ENCODE measurements at regions not wholly inside any gene's neighbourhood (a gene's known extent, or its start where the extent isn't known, plus 50 kb on each side); places are given as distances from the start of the nearest gene placed in this dataset.
"Not testable (repeated sequence)": the region's sequence is repeated elsewhere in the genome, so short reads cannot be mapped to it uniquely, and the experiment has no call there.

- no peak for DNase-seq
Observed at GRCh38 chr9:88596376-88596775, 61.4 kb downstream of the NXNL2 start.

DNA sequence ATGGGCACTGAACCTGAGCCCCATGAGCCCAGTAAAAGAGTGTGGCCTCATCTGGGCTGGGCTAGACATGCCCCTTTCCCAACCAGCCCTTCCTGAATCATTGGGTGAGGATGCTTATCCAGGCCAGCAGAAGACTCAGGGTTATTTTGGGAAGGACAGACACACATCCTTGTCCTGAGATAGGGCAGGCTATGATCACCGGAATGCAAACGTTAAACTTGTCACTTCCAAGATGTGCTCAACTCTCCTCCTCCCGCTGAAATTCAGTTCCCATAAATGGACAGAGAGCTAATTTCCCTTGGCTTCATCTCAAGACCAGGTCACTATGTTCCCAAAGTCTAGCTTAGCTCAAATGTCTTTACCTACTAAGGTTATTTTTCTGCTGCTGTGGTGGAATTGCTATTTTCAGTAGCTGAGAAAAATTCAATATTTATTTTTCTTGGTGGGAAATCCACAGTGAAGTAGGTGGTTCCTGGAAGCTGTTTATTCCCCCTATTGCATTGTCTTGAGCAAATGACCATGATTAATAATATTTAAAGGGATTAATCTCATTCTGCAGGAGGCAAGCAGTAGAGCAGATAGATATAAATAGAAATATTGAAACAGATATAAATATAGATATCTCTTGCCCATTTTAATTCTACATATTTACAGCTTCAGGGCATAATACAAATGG lies 70.0 kb downstream of the NXNL2 start:
- DNase-seq: no peak

GRCh38 chr9:88605512-88606362 lies 70.8 kb downstream of the NXNL2 start:
- no peak for DNase-seq

- DNase-seq: no peak
Observed at GRCh38 chr9:88614359-88614758, 79.4 kb downstream of the NXNL2 start.

- DNase-seq: no peak
Observed at GRCh38 chr9:88623698-88624097, 88.7 kb downstream of the NXNL2 start.

GRCh38 chr9:88628114-88628513 lies 93.1 kb downstream of the NXNL2 start:
- no peak for DNase-seq

DNA sequence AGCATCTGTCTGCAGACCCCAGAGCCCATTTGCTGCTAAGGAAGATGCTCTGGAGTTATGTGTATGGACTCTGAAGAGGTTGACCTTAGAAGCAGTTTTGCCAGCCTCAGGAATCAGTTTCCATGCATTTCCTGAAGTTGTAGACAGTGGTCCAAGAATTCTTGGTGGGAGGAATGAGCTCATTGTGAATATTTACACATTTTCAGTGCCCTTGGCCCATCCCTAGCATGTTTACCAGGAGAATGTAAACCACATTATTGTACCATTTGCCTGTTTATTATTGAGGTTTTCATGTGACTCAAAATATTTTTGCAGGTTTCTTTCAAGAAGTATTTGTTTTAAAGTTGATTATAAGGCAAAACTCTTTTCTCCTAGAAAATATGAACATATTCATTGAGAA lies 93.8 kb downstream of the NXNL2 start:
- no peak for DNase-seq

- not testable (repeated sequence) for DNase-seq
Observed at GRCh38 chr9:88630574-88630973, 95.6 kb downstream of the NXNL2 start.

DNA sequence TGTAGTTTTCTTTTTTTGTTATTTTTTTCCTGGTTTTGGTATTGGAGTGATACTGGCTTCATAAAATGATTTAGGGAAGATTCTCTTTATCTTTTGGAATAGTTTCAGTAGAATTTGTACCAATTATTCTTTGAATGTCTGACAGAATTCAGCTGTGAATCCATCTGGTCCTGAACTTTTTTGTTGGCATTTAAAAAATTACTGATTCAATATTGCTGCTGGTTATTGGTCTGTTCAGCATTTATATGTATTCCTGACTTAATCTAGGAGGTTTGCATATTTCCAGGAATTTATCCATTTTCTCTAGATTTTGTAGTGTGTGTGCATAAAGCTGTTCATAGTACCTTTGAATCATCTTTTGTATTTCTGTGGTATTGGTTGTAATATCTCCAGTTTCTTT lies 100.2 kb downstream of the NXNL2 start:
- DNase-seq: no peak

DNA sequence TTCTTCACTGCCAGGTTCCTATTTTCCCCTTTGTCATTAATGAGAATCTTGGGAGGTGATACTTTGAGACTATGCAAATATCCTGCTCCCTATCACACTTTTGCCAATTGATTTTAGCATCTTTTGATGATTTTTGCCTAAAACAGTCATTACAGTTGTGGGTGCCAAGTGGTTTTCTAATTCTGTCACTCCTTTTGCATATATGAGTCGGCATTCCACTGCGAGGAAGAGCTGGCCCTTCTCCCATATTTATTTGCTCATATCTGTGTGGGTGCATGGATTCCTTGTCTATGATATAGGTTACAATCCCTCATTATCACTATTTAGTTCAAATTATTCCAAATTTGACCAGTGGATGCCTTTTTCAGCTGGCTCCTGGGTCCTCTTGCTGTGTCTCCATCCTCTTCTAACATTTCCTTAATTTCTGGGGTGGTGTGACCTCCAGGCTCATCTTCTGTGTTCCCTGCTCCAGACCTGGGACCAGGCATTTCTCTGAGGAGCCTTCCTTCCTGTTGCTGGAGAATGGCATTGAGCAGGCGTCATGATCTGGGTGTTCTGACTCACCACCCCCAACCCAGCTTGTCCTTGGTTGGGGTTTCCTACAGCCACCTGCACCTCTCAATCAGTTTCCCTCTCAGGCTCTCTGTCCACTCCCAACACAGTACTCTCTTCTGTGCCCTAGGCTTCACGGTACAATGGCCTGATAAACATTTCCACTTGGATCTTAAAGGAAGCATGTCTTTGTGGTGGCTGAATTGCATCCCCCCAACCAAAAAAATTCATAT lies 106.7 kb downstream of the NXNL2 start:
- no peak for DNase-seq

DNA sequence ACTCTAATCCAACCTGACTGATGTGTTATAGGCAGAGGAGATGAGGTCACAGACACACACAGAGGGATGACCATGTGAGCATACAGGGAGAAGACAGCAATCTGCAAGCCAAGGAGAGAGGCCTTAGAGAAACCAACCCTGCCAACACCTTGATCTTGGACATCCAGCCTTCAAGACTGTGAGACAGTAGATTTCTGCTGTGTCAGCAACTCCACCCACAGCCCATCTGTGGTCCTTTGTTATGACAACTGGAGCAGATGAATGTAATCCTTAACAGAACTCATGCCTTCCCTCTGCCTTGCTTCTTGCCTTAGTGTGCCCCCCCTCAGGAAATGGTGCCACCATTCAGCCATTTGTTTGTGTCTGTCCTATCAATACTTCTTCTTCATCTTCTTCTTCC lies 107.4 kb downstream of the NXNL2 start:
- no peak for DNase-seq

- no peak for DNase-seq
Observed at GRCh38 chr9:88643931-88644330, 109.0 kb downstream of the NXNL2 start.

GRCh38 chr9:88645172-88645878 lies 110.3 kb downstream of the NXNL2 start:
- no peak for DNase-seq

DNA sequence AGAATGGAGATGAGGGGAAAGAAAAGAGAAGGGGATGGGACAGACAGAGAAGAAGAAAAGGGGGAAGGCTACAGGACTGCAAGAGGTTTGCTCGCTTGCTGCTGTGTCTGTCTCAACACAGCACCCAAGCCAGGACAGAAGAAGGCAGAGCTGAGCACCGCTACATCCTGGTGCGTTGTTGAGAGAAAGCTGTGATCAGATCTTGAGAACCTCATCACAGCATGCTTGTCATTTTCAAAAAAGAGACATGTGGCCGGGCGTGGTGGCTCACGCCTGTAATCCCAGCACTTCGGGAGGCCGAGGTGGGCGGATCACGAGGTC lies 110.9 kb downstream of the NXNL2 start:
- no peak for DNase-seq

DNA sequence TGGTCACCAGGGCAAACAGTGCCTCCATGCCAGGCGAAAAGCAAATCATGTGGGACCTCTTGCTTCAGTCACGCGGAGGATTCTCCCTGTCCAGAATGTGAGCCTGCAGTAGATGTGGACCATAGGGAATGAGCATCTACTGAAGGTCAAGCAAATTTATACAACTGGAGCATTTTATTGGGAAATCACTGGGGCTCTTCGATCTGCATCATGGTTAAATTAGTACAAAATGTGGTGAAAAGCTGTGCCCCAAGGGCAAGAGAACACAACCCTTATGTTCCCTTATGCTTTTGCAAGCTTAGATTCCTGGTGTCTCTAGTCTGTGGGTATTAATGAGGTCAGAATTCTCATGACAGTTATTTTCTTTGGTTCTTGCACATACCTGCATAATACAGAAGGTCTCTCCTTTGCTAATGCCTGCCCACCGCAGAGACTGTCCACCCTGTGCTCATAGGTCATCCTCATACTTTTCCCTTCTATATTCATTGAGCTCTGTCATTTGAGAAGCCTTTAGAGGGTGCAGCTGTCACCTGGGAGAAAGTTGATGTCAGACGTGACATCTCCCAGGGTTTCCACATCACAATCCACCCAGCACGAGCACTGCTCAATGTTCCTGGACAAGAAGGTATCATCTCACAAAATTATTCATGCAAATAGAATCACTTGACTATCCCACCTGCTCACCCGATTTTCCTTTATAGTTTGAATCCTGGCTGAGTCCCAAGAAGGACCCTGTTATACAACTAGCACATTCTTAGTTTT lies 111.7 kb downstream of the NXNL2 start:
- no peak for DNase-seq

DNA sequence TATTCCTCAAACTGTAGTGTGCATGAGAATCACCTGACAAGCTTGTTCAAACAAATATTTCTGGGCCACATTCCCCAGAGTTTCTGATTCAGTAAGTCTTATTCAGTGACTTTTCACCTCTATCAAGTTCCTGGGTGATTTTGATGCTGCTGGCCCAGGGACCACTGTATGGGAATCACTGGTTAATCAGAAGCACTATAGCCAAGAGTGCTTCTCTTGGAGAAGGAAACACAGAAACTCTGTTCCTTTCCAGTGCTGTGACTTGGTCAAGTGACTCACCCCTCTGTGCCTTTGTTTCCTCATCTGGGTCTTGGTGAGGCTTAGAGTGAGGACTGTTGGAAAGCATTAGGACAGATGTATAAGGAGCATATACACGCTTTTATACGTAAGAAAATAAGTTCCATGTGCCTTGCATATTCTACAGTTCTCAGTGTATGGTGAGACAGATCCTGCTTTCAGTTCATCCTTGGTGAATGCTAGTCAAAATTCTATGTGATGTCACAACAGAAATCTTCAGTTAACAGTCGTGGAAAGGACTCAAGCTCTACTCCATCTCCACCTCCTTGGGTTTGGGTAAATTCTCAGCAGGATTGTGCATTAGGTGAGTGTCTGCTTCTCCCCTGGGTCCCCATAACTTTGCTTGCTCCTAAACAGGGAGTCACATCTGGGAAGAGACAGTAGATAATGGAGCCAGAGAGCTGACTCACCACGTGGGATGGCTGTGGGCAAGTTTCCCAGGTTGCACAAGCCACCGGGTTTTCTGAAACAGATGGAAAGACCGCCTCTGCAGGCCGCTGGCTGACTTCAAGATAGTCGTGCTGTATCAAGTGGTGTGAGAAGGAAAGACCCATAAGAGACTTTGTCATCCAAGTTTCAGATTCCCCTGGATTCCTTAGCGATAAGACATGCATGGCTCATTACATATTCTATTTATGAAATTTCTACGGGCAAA lies 117.0 kb downstream of the NXNL2 start:
- peak; percentile 11 to 51 (median 37) for DNase-seq

DNA sequence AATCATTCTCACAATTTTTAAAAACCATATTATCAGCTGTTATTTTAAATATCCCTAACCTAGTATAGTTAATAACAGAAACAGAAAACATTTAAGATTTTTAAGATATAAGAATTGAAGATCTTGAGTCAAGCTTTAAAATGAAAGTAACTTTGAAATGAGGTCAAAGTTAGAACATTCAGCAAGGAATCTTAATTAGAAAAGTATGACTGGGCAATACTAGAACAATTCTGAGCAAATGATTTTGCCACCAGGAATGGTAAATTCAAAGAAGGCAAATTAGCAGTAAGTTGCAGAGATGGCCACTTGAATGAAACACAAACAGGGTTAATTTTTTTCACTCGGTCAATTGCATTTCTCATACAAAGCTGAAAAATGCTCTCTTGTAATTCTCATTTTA lies 117.9 kb downstream of the NXNL2 start:
- no peak for DNase-seq

- no peak for DNase-seq
Observed at GRCh38 chr9:88653406-88653805, 118.4 kb downstream of the NXNL2 start.

- DNase-seq: no peak
Observed at GRCh38 chr9:88653911-88654310, 118.9 kb downstream of the NXNL2 start.

DNA sequence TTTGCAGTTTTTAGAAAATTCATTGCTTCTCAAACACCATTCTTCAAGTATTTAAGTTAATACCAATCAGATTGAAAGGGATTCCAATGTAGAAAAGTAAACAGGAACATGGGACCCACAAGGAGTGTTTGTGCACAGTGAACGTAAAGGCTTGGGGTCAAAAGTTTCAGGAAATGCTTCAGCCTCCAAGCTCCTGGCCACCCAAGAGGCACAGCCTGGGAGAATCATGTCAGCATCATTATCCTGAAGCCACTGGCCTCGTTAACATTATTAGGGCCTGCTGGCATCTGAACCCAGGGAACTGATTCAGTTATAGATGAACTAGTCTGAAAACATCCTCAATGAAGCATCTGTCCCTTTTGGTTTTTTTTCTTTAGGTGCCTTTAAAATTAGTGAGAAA lies 122.9 kb downstream of the NXNL2 start:
- DNase-seq: no peak

DNA sequence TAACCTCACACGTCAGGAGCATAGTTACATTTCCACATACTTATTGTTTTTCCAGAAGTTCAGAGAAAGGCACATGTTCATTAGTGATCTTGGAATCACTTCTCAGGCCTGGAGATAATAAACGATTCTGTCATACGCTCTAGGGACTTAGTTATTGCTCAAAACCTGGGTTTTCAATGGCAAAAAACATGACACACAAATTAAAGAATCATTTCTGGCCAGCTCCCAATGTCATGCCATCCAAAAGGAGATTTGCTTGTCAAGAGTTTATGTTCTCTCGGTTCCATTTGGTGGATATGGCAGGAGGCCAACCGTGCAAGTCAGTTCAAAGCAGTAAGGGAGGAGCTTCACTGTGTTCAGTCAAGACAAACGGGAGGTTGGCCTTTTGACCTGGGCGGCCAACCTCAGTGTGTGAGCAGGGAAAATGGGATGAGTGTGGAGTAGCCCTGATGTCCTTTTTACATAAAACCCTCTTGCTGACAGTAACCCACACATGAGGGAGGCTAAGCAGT lies 123.4 kb downstream of the NXNL2 start:
- DNase-seq: no peak
